Upper lobe of right lung (tissue), 1 donor: ENCODE measurements at regions not wholly inside any gene's neighbourhood (a gene's known extent, or its start where the extent isn't known, plus 50 kb on each side); places are given as distances from the start of the nearest gene placed in this dataset.

Source experiments
- ATAC-seq: fragments of 200-7000 bp; cut with Tn5 transposase; one replicate; pipeline ENCODE4 v1.9.1; 2020; ENCODE audit warnings: mild to moderate bottlenecking, moderate library complexity
- DNase-seq: peaks from one replicate; pipeline ENCODE4 v3.0.0-alpha.2; 2020
- H3K27ac ChIP-seq: fragments of 200-600 bp; one replicate; pipeline ENCODE4 v1.8.0; 2022
- H3K27me3 ChIP-seq: fragments of 200-600 bp; one replicate; pipeline ENCODE4 v1.8.0; 2022; ENCODE audit warnings: mild to moderate bottlenecking
- H3K36me3 ChIP-seq: fragments of 200-600 bp; one replicate; pipeline ENCODE4 v1.8.0; 2022
- H3K4me1 ChIP-seq: fragments of 200-600 bp; one replicate; pipeline ENCODE4 v1.8.0; 2022
- H3K4me3 ChIP-seq: fragments of 200-600 bp; one replicate; pipeline ENCODE4 v1.8.0; 2022; ENCODE audit warnings: mild to moderate bottlenecking
- H3K9me3 ChIP-seq: fragments of 200-600 bp; one replicate; pipeline ENCODE4 v1.8.0; 2022
- CTCF ChIP-seq: fragments of 200-600 bp; IDR thresholded peaks from one replicate; pipeline ENCODE4 v1.8.0; 2022; ENCODE audit warnings: antibody characterized with exemption
- intact Hi-C: fragments of 100-400 bp; cut with DNase I; formaldehyde crosslinking; loops from one replicate; pipeline ENCODE4 v1.11.0; 2022
- donor health status: DM: no; HTN: yes; CAD: no; lungs with severe emphysema.

- H3K27ac ChIP-seq = no peak overlapping the region
- no peaks in the 10 kb centered on the region for H3K36me3 ChIP-seq
- ATAC-seq (no peak), DNase-seq (no peak)
- no peaks in the 10 kb centered on the region for H3K27me3 ChIP-seq
- H3K4me3 ChIP-seq = no peak overlapping the region
- intact Hi-C loops = no loop called here
- no peaks in the 10 kb centered on the region for H3K9me3 ChIP-seq
- H3K4me1 ChIP-seq = no peaks in the 10 kb centered on the region
- TF ChIP-seq CTCF = no peak
Observed at GRCh38 chr18:42459873-42460272, 504.8 kb downstream of the PIK3C3 start.

GRCh38 chr18:42471885-42472284, 516.9 kb downstream of the PIK3C3 start:
- Histone ChIP-seq H3K4me3 (no peak overlapping the region), H3K27ac (no peak overlapping the region), H3K36me3 (no peaks in the 10 kb centered on the region), H3K4me1 (no peaks in the 10 kb centered on the region), H3K9me3 (no peaks in the 10 kb centered on the region), H3K27me3 (no peaks in the 10 kb centered on the region)
- no peak for ATAC-seq
- TF ChIP-seq CTCF = no peak
- intact Hi-C loops = no loop called here
- no peak for DNase-seq

DNA sequence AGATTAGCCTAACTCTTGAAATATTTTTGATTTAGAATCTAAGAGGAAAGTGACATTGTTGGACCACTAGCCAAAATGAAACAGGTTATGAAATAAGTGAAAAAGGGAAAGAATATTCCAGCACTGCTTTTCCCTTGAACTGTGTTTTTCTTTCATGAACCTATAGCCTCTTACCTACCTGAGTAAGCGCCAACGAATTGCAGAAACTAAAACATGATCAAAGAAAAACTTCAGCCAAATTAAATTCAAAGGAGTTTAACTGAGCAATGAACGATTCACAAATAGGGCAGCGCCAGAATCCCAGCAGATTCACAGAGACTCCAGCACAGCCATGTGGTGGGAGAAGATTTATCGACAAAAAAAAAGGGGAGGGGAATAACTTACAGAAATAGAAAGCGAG, 518.6 kb downstream of the PIK3C3 start:
- H3K27ac ChIP-seq = no peak overlapping the region
- ATAC-seq (no peak), DNase-seq (no peak)
- no peaks in the 10 kb centered on the region for H3K36me3 ChIP-seq
- H3K4me3 ChIP-seq = no peak overlapping the region
- H3K9me3 ChIP-seq = no peaks in the 10 kb centered on the region
- intact Hi-C loops = no loop called here
- H3K27me3 ChIP-seq = no peaks in the 10 kb centered on the region
- H3K4me1 ChIP-seq = no peaks in the 10 kb centered on the region
- no peak for TF ChIP-seq CTCF

- ATAC-seq = no peak
- no peaks in the 10 kb centered on the region for H3K27me3 ChIP-seq
- H3K27ac ChIP-seq = no peak overlapping the region
- H3K4me1 ChIP-seq = no peaks in the 10 kb centered on the region
- no peaks in the 10 kb centered on the region for H3K9me3 ChIP-seq
- TF ChIP-seq CTCF = no peak
- no peak overlapping the region for H3K4me3 ChIP-seq
- DNase-seq = no peak
- H3K36me3 ChIP-seq = no peaks in the 10 kb centered on the region
- intact Hi-C loops = no loop called here
Observed at GRCh38 chr18:42474577-42474976, 519.5 kb downstream of the PIK3C3 start.

- no peak for TF ChIP-seq CTCF
- no peak overlapping the region for H3K27ac ChIP-seq
- intact Hi-C loops = no loop called here
- H3K4me1 ChIP-seq = no peaks in the 10 kb centered on the region
- H3K27me3 ChIP-seq = no peaks in the 10 kb centered on the region
- ATAC-seq = no peak
- H3K9me3 ChIP-seq = no peaks in the 10 kb centered on the region
- H3K4me3 ChIP-seq = no peak overlapping the region
- no peaks in the 10 kb centered on the region for H3K36me3 ChIP-seq
- DNase-seq = no peak
Observed at GRCh38 chr18:42475157-42475556, 520.1 kb downstream of the PIK3C3 start.

DNA sequence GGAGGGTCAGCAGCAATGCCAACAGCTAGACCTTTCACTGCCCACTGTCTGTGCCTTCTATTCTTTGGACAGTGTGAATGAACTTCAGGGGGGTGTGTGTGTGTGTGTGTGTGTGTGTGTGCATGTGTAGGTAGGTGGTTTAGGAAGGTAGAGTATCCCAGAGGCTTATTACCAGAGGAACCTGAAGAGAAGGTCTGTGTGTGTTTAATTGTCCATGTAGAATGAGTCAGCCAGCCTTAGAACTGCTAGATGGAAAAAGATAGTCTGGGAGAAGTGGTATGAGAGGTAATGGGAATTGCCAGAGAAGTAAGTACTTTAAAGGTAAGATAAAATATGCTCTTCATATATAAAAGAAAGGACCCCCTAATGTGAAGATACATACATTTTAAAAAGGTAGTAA, 522.2 kb downstream of the PIK3C3 start:
- H3K27me3 ChIP-seq = no peaks in the 10 kb centered on the region
- no peaks in the 10 kb centered on the region for H3K4me1 ChIP-seq
- intact Hi-C loops = no loop called here
- no peaks in the 10 kb centered on the region for H3K36me3 ChIP-seq
- no peak for DNase-seq
- H3K27ac ChIP-seq = no peak overlapping the region
- no peak for TF ChIP-seq CTCF
- no peaks in the 10 kb centered on the region for H3K9me3 ChIP-seq
- ATAC-seq = no peak
- H3K4me3 ChIP-seq = no peak overlapping the region
